ENCODE measurements at regions not wholly inside any gene's neighbourhood (a gene's known extent, or its start where the extent isn't known, plus 50 kb on each side); places are given as distances from the start of the nearest gene placed in this dataset.

DNA sequence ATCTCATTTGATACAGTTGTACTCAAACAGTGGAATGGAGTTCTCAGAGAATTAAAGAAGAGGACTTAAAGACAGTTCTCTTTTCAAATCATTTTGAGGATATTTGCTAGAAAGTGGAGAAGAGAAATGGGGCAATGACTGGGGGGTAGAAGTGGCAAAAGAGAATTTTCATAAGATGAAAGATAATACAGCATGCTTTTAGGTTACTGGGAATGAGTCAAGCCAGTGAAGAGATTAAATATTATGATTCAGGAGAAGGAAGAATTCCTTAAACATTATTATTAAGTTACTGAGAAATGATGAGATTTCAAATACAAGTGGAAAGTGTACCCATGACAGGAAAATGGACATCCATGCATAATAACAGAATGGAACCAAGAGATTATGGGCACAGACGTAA is 219.0 kb upstream of the DKK2 start:
- no peaks in the 10 kb centered on the region for H3K27me3 ChIP-seq (replicated peaks; ENCODE audit: insufficient read depth)
- H3K4me3 ChIP-seq, result no peak overlapping the region
- intact Hi-C loops (cut with DNase I), result no loop called here
- no peaks in the 10 kb centered on the region for H3K9me3 ChIP-seq
- TF ChIP-seq POLR2A (IDR thresholded peaks at IDR 0.05), result no peak
- no peak for TF ChIP-seq POLR2AphosphoS5 (IDR thresholded peaks at IDR 0.05)
- TF ChIP-seq, protein P1, sequence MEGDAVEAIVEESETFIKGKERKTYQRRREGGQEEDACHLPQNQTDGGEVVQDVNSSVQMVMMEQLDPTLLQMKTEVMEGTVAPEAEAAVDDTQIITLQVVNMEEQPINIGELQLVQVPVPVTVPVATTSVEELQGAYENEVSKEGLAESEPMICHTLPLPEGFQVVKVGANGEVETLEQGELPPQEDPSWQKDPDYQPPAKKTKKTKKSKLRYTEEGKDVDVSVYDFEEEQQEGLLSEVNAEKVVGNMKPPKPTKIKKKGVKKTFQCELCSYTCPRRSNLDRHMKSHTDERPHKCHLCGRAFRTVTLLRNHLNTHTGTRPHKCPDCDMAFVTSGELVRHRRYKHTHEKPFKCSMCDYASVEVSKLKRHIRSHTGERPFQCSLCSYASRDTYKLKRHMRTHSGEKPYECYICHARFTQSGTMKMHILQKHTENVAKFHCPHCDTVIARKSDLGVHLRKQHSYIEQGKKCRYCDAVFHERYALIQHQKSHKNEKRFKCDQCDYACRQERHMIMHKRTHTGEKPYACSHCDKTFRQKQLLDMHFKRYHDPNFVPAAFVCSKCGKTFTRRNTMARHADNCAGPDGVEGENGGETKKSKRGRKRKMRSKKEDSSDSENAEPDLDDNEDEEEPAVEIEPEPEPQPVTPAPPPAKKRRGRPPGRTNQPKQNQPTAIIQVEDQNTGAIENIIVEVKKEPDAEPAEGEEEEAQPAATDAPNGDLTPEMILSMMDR (IDR thresholded peaks at IDR 0.05), result no peak
- WGBS, result 94% methylated on average over 1 of the region's 1 CpG
- H3K4me1 ChIP-seq (replicated peaks), result no peaks in the 10 kb centered on the region
- no peak overlapping the region for H3K27ac ChIP-seq
- no peaks in the 10 kb centered on the region for H3K36me3 ChIP-seq
- no peak for DNase-seq (ENCODE audit: low spot score)

DNA sequence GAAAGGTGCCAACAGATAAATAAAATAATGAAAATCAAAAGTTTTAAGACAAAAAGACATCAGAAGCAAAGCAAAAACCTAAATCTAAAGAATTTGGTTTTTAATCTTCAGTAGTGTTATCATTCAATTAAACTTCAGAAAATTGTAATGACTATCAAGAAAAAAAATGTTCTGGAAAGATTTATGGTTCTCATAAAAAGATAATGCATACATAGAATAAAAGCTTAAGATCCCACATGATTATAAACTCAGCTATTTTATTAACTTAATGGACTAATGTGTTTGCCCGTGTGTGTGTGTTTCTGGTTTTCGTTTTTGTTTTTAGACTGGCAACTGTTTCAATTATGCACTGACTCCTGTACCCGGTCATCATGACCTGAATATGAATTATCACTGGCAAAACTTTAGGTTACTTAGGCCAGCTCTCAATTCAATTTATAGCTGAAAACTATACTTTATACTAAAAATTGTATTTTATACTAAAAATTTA is 217.5 kb upstream of the DKK2 start:
- H3K9me3 ChIP-seq, result no peaks in the 10 kb centered on the region
- intact Hi-C loops (cut with DNase I), result no loop called here
- no peaks in the 10 kb centered on the region for H3K4me1 ChIP-seq (replicated peaks)
- no peak overlapping the region for H3K27ac ChIP-seq
- 31% methylated on average over 3 of the region's 3 CpGs for WGBS
- no peaks in the 10 kb centered on the region for H3K36me3 ChIP-seq
- no peak overlapping the region for H3K4me3 ChIP-seq
- DNase-seq (ENCODE audit: low spot score), result no peak
- H3K27me3 ChIP-seq (replicated peaks; ENCODE audit: insufficient read depth), result no peaks in the 10 kb centered on the region
- TF ChIP-seq POLR2AphosphoS5 (IDR thresholded peaks at IDR 0.05) (no peak), POLR2A (IDR thresholded peaks at IDR 0.05) (no peak)
- TF ChIP-seq, protein P1 (IDR thresholded peaks at IDR 0.05), result no peak

DNA sequence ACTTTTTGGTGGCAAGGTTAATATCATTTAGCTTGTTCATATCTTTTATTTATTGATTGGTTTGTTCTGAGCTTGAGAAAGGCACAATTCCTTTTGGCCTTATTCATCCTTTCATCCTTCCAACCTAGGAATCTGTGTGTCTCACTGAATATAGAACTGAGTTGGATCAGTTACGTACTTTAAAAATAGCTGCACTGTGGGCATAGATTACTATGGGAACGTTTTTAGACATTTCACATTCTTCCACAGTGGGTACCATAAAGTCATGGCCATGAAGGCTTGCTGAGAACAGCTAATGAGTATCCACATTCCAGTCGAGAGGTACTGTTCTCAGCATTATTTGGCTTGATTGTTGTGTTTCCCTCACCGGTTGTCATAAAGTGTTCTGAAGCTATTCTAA is 217.0 kb upstream of the DKK2 start:
- Histone ChIP-seq H3K36me3 (no peaks in the 10 kb centered on the region), H3K4me1 (replicated peaks) (no peaks in the 10 kb centered on the region), H3K27me3 (replicated peaks; ENCODE audit: insufficient read depth) (no peaks in the 10 kb centered on the region), H3K4me3 (no peak overlapping the region), H3K27ac (no peak overlapping the region), H3K9me3 (no peaks in the 10 kb centered on the region)
- intact Hi-C loops (cut with DNase I), result no loop called here
- TF ChIP-seq, protein P1 (IDR thresholded peaks at IDR 0.05), result no peak
- TF ChIP-seq POLR2AphosphoS5 (IDR thresholded peaks at IDR 0.05), result no peak
- TF ChIP-seq POLR2A (IDR thresholded peaks at IDR 0.05), result no peak
- WGBS, result 67% methylated on average over 4 of the region's 4 CpGs
- no peak for DNase-seq (ENCODE audit: low spot score)

DNA sequence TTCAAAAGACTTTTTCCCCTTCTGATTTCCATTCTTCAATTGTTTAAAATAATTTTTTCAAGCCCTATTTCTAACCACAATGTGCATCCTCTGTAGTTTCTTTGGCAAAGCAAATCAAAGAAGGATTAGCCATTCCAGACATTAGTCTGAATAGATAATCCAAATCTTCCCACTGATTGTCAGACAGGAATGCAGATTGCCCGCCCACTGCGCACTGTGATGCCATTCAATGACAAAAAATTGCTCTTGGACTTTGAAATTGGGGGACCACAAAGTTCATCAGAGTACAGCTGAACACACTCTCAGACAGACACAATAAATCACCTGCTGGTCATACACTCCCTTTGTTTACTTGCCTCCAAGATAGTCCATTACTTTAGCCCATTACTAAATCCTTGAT is 216.5 kb upstream of the DKK2 start:
- H3K36me3 ChIP-seq, result no peaks in the 10 kb centered on the region
- H3K27ac ChIP-seq, result no peak overlapping the region
- TF ChIP-seq, protein P1 (IDR thresholded peaks at IDR 0.05), result no peak
- TF ChIP-seq POLR2AphosphoS5 (IDR thresholded peaks at IDR 0.05) (no peak), POLR2A (IDR thresholded peaks at IDR 0.05) (no peak)
- WGBS, result 92% methylated on average over 2 of the region's 2 CpGs
- no peak for DNase-seq (ENCODE audit: low spot score)
- H3K4me3 ChIP-seq, result no peak overlapping the region
- no peaks in the 10 kb centered on the region for H3K4me1 ChIP-seq (replicated peaks)
- no peaks in the 10 kb centered on the region for H3K9me3 ChIP-seq
- no peaks in the 10 kb centered on the region for H3K27me3 ChIP-seq (replicated peaks; ENCODE audit: insufficient read depth)
- intact Hi-C loops (cut with DNase I), result no loop called here

DNA sequence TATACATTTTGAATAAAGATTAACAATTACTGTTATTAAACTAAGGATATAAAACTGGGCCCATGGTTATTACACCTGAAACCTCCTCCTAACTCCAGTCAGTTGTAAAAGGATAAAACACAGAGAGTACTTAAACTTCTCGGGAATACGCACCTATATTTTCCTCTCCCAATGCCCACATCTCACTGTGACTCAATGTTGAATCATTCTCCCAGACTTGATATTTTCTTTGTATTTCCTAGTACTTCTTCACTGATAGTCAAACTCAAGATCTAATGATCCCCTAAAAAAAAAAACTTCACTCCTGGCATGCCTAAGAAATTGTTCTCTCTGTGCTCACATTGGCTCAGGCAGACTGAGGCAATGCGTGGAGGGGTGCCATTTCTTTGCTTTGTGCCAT is 212.5 kb upstream of the DKK2 start:
- no peak overlapping the region for H3K4me3 ChIP-seq
- H3K27ac ChIP-seq, result no peak overlapping the region
- H3K9me3 ChIP-seq, result no peaks in the 10 kb centered on the region
- H3K36me3 ChIP-seq, result no peaks in the 10 kb centered on the region
- intact Hi-C loops (cut with DNase I), result no loop called here
- WGBS, result 60% methylated on average over 3 of the region's 3 CpGs
- H3K4me1 ChIP-seq (replicated peaks), result no peaks in the 10 kb centered on the region
- DNase-seq (ENCODE audit: low spot score), result no peak
- TF ChIP-seq, protein P1 (IDR thresholded peaks at IDR 0.05), result no peak
- TF ChIP-seq POLR2A (IDR thresholded peaks at IDR 0.05) (no peak), POLR2AphosphoS5 (IDR thresholded peaks at IDR 0.05) (no peak)
- H3K27me3 ChIP-seq (replicated peaks; ENCODE audit: insufficient read depth), result no peaks in the 10 kb centered on the region

All from prostate gland (tissue), 2 donors.